ENCODE measurements at regions not wholly inside any gene's neighbourhood (a gene's known extent, or its start where the extent isn't known, plus 50 kb on each side); places are given as distances from the start of the nearest gene placed in this dataset.

DNA sequence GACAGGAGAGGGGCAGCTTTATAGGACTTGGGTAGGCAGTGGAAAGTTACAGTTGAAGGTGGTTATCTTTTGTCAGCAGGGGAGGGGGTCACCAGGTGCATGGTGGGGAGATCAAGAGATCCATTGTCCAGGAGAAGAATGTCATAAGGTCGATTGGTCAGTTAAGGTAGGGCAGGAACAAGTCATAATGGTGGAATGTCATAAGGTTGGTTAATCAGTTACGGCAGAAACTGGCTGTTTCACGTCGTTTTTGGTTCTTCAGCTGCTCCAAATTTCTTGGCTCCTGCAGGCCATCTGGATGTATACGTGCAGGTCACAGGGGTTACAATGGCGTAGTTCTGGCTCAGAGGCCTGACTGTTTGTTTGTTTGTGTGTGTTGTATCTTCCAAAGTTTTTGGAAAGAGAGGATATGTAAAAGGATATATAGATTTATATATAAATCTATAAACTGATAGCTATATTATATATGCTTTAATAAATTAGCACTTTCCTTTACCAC, 565.1 kb downstream of the ZNF385D start:
- Histone ChIP-seq H3K23me2 (ENCODE audit: low read depth, low read length) (no peaks in the 10 kb centered on the region), H3K9me3 (ENCODE audit: insufficient read depth in 2 of 2, low read depth in 1 of 2, low read length in 1 of 2) (no peaks in the 10 kb centered on the region; a peak in 1 of 4 replicates), H4K91ac (replicated peaks; ENCODE audit: insufficient read length, low read length) (no peak overlapping the region), H3K4me1 (replicated peaks in 1 of 4; ENCODE audit: control insufficient read depth in 3 of 4, insufficient read depth in 4 of 4, low read length in 3 of 4) (no peaks in the 10 kb centered on the region), H2BK15ac (ENCODE audit: low read length) (no peak overlapping the region), H3K4ac (replicated peaks; ENCODE audit: insufficient read length, low read depth, low read length) (no peak overlapping the region), H3K23ac (ENCODE audit: insufficient read length) (no peak overlapping the region), H3K79me2 (ENCODE audit: control insufficient read depth in 1 of 2, insufficient read depth in 2 of 2, low read length in 2 of 2) (no peaks in the 10 kb centered on the region), H2BK5ac (ENCODE audit: low read depth, low read length) (no peak overlapping the region), H2BK120ac (replicated peaks; ENCODE audit: low read depth, low read length) (no peak overlapping the region), H4K8ac (ENCODE audit: extremely low read depth, insufficient read depth, low read length) (no peak overlapping the region), H3K14ac (ENCODE audit: insufficient read length) (no peak overlapping the region), H3K27ac (ENCODE audit: low read depth, low read length) (no peak overlapping the region), H3K56ac (replicated peaks; ENCODE audit: insufficient read length, low read depth, low read length) (no peak overlapping the region), H2AK5ac (ENCODE audit: low read depth, low read length) (no peak overlapping the region), H3K18ac (ENCODE audit: extremely low read depth, low read length) (no peak overlapping the region), H2BK20ac (ENCODE audit: low read length) (no peak overlapping the region), H3K4me2 (ENCODE audit: insufficient read depth in 1 of 2, low read depth in 2 of 2, low read length in 2 of 2) (no peak overlapping the region), H2BK12ac (ENCODE audit: low read depth, low read length) (no peak overlapping the region), H3K36me3 (ENCODE audit: control insufficient read depth in 2 of 4, insufficient read depth in 4 of 4, low read length in 3 of 4) (no peaks in the 10 kb centered on the region), H4K20me1 (replicated peaks in 1 of 2; ENCODE audit: control insufficient read depth in 1 of 2, insufficient read depth in 2 of 2, low read length in 2 of 2) (no peaks in the 10 kb centered on the region), H2AFZ (ENCODE audit: low read length) (no peak overlapping the region), H3K9ac (replicated peaks in 1 of 4; ENCODE audit: extremely low read depth in 1 of 4, low read depth in 3 of 4, low read length in 3 of 4) (no peak overlapping the region), H4K5ac (ENCODE audit: insufficient read length, low read depth, low read length) (no peak overlapping the region), H3K27me3 (replicated peaks in 1 of 4; ENCODE audit: control insufficient read depth in 3 of 4, extremely low read depth in 1 of 4, insufficient read depth in 3 of 4, low read length in 3 of 4) (no peaks in the 10 kb centered on the region), H3K4me3 (ENCODE audit: extremely low read depth in 1 of 4, insufficient read depth in 2 of 4, low read depth in 3 of 4, low read length in 4 of 4) (no peak overlapping the region), H3K79me1 (ENCODE audit: low read depth, low read length) (no peaks in the 10 kb centered on the region)
- 91% methylated on average over 6 of the region's 6 CpGs; no CpG with 5 or more reads in 1 of the 2 experiments for WGBS, 2 experiments (ENCODE audit: extremely low coverage in 1 of 2, insufficient coverage in 1 of 2, insufficient read length in 1 of 2, insufficient replicate concordance in 2 of 2, low coverage in 1 of 2, low lambda C conversion rate in 2 of 2, missing lambda C conversion rate in 1 of 2)
- TF ChIP-seq BACH1 (IDR thresholded peaks at IDR 0.05; ENCODE audit: low read length) (no peak), TBP (IDR thresholded peaks at IDR 0.05; ENCODE audit: low read depth, low read length) (no peak), YY1 (IDR thresholded peaks at IDR 0.05; ENCODE audit: low read depth, low read length) (no peak), KDM4A (IDR thresholded peaks at IDR 0.05; ENCODE audit: low read depth, low read length, severe bottlenecking) (no peak)
- DNase-seq (ENCODE audit: low read depth in 1 of 2, low spot score in 2 of 2) (no peak), FAIRE-seq (no peak)
- ChIA-PET CTCF (ENCODE audit: partially characterized antibody) (interaction anchor here (0.7 to 2.3 kb wide), 3 partner anchors 11 to 31 kb away, joined by 3 to 17 read pairs (median 6); no protein-coding TSS in a partner anchor), POLR2A (ENCODE audit: partially characterized antibody) (interaction anchor here (0.5 kb wide), 1 partner anchor 13 kb away, joined by 4 read pairs; no protein-coding TSS in a partner anchor)
